Inferior parietal cortex (tissue), 1 donor: ENCODE measurements at regions not wholly inside any gene's neighbourhood (a gene's known extent, or its start where the extent isn't known, plus 50 kb on each side); places are given as distances from the start of the nearest gene placed in this dataset.

Experiments
- DNase-seq: peaks from one replicate; pipeline ENCODE4 v3.0.0-alpha.2; 2016; ENCODE audit errors: extremely low spot score

- no peak for DNase-seq
Observed at GRCh38 chr14:40576880-40577478, 1029.7 kb upstream of the LRFN5 start.

- DNase-seq, result no peak
Observed at GRCh38 chr14:40574780-40575179, 1031.9 kb upstream of the LRFN5 start.

GRCh38 chr14:40525314-40525713, 1081.4 kb upstream of the LRFN5 start:
- no peak for DNase-seq

- no peak for DNase-seq
Observed at GRCh38 chr14:40523123-40523522, 1083.6 kb upstream of the LRFN5 start.

GRCh38 chr14:40494483-40494882, 1062.2 kb upstream of the FBXO33 start:
- no peak for DNase-seq

GRCh38 chr14:40487824-40488223, 1055.6 kb upstream of the FBXO33 start:
- DNase-seq, result no peak

- no peak for DNase-seq
Observed at GRCh38 chr14:40485688-40486087, 1053.5 kb upstream of the FBXO33 start.

GRCh38 chr14:40476005-40476404, 1043.8 kb upstream of the FBXO33 start:
- DNase-seq, result no peak

GRCh38 chr14:40467969-40468368, 1035.7 kb upstream of the FBXO33 start:
- no peak for DNase-seq

- DNase-seq, result no peak
Observed at GRCh38 chr14:40464531-40464930, 1032.3 kb upstream of the FBXO33 start.

- DNase-seq, result no peak
Observed at GRCh38 chr14:40463886-40464285, 1031.7 kb upstream of the FBXO33 start.

GRCh38 chr14:40452674-40453073, 1020.4 kb upstream of the FBXO33 start:
- no peak for DNase-seq

GRCh38 chr14:40447017-40447416, 1014.8 kb upstream of the FBXO33 start:
- DNase-seq, result no peak

GRCh38 chr14:40445020-40445419, 1012.8 kb upstream of the FBXO33 start:
- DNase-seq, result no peak

GRCh38 chr14:40436551-40436950, 1004.3 kb upstream of the FBXO33 start:
- no peak for DNase-seq

GRCh38 chr14:40417777-40418401, 985.7 kb upstream of the FBXO33 start:
- peak; percentile 21 for DNase-seq

- DNase-seq, result no peak
Observed at GRCh38 chr14:40416565-40416964, 984.3 kb upstream of the FBXO33 start.

GRCh38 chr14:40414386-40414785, 982.2 kb upstream of the FBXO33 start:
- DNase-seq, result no peak

GRCh38 chr14:40413136-40413535, 980.9 kb upstream of the FBXO33 start:
- DNase-seq, result no peak

GRCh38 chr14:40410708-40411107, 978.5 kb upstream of the FBXO33 start:
- DNase-seq, result no peak

GRCh38 chr14:40402957-40403356, 970.7 kb upstream of the FBXO33 start:
- no peak for DNase-seq

GRCh38 chr14:40398981-40399380, 966.7 kb upstream of the FBXO33 start:
- no peak for DNase-seq

- no peak for DNase-seq
Observed at GRCh38 chr14:40394634-40395340, 962.6 kb upstream of the FBXO33 start.
